ENCODE measurements at regions not wholly inside any gene's neighbourhood (a gene's known extent, or its start where the extent isn't known, plus 50 kb on each side); places are given as distances from the start of the nearest gene placed in this dataset.

DNA sequence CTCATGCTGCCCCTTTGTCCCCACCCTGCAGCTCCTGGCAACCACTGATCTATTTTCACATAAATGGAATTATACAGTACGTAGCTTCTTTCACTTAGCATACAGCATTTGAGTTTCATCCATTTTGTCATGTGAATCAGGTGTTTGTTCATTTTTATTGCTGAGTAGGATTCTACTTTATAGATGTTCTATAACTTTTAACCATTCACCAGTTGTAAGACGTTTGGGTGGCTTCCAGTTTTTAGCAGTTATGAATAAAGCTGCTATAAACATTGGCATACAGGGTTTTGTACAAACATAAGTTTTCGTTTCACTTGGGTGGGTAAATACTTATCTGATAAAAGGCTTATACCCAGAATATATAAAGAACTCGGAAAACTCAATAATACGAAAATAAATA, 102.3 kb upstream of the KLHL13 start:
- H3K4me2 ChIP-seq (ENCODE audit: insufficient read depth in 1 of 2, low read depth in 2 of 2, low read length in 2 of 2): no peak overlapping the region
- H2BK120ac ChIP-seq (replicated peaks; ENCODE audit: low read depth, low read length): no peak overlapping the region
- no peak overlapping the region for H3K27ac ChIP-seq (ENCODE audit: low read depth, low read length)
- TF ChIP-seq KDM4A (IDR thresholded peaks at IDR 0.05; ENCODE audit: low read depth, low read length, severe bottlenecking) (no peak), SIX5 (IDR thresholded peaks at IDR 0.05; ENCODE audit: low read depth, low read length) (no peak), BCL11A (IDR thresholded peaks at IDR 0.05; ENCODE audit: low read depth in 2 of 2, low read length in 2 of 2) (no peak), EP300 (IDR thresholded peaks at IDR 0.05; ENCODE audit: borderline replicate concordance in 1 of 2, low read depth in 2 of 2, low read length in 2 of 2) (no peak)
- H3K23ac ChIP-seq (ENCODE audit: insufficient read length): no peak overlapping the region
- no peak for DNase-seq (ENCODE audit: low read depth in 1 of 2, low spot score in 2 of 2)
- no peaks in the 10 kb centered on the region for H3K9me3 ChIP-seq (ENCODE audit: insufficient read depth in 2 of 2, low read depth in 1 of 2, low read length in 1 of 2)
- ChIA-PET POLR2A (ENCODE audit: partially characterized antibody) (no interaction called here), CTCF (ENCODE audit: partially characterized antibody) (no interaction called here)
- no peak overlapping the region for H2AK5ac ChIP-seq (ENCODE audit: low read depth, low read length)
- no peak overlapping the region for H3K9ac ChIP-seq (replicated peaks in 1 of 4; ENCODE audit: extremely low read depth in 1 of 4, low read depth in 3 of 4, low read length in 3 of 4)
- H2BK15ac ChIP-seq (ENCODE audit: low read length): no peak overlapping the region
- H3K27me3 ChIP-seq (replicated peaks in 1 of 4; ENCODE audit: control insufficient read depth in 3 of 4, extremely low read depth in 1 of 4, insufficient read depth in 3 of 4, low read length in 3 of 4): no peaks in the 10 kb centered on the region
- FAIRE-seq: no peak
- H2BK5ac ChIP-seq (ENCODE audit: low read depth, low read length): no peak overlapping the region
- WGBS, 2 experiments (ENCODE audit: extremely low coverage in 1 of 2, insufficient coverage in 1 of 2, insufficient read length in 1 of 2, insufficient replicate concordance in 2 of 2, low coverage in 1 of 2, low lambda C conversion rate in 2 of 2, missing lambda C conversion rate in 1 of 2): 87% methylated on average over 5 of the region's 5 CpGs; no CpG with 5 or more reads in 1 of the 2 experiments
- no peak overlapping the region for H2AFZ ChIP-seq (ENCODE audit: low read length)
- H3K4me1 ChIP-seq (replicated peaks in 1 of 4; ENCODE audit: control insufficient read depth in 3 of 4, insufficient read depth in 4 of 4, low read length in 3 of 4): no peaks in the 10 kb centered on the region
- no peak overlapping the region for H3K18ac ChIP-seq (ENCODE audit: extremely low read depth, low read length)
- no peak overlapping the region for H2BK20ac ChIP-seq (ENCODE audit: low read length)
- no peaks in the 10 kb centered on the region for H3K79me1 ChIP-seq (ENCODE audit: low read depth, low read length)
- H3K4me3 ChIP-seq (ENCODE audit: extremely low read depth in 1 of 4, insufficient read depth in 2 of 4, low read depth in 3 of 4, low read length in 4 of 4): no peak overlapping the region
- no peaks in the 10 kb centered on the region for H3K79me2 ChIP-seq (ENCODE audit: control insufficient read depth in 1 of 2, insufficient read depth in 2 of 2, low read length in 2 of 2)
- H2BK12ac ChIP-seq (ENCODE audit: low read depth, low read length): no peak overlapping the region
- H4K91ac ChIP-seq (replicated peaks; ENCODE audit: insufficient read length, low read length): no peak overlapping the region
- 0 out of 2 replicates have a peak, but pooled peaks cover 3% of the 10 kb centered on the region for H3K23me2 ChIP-seq (ENCODE audit: low read depth, low read length)
- no peaks in the 10 kb centered on the region for H3K36me3 ChIP-seq (ENCODE audit: control insufficient read depth in 2 of 4, insufficient read depth in 4 of 4, low read length in 3 of 4)
- no peak overlapping the region for H3K14ac ChIP-seq (ENCODE audit: insufficient read length)
- H4K20me1 ChIP-seq (replicated peaks in 1 of 2; ENCODE audit: control insufficient read depth in 1 of 2, insufficient read depth in 2 of 2, low read length in 2 of 2): peaks cover 0 to 1% of the 10 kb centered on the region in 2 experiments
- no peak overlapping the region for H3K4ac ChIP-seq (replicated peaks; ENCODE audit: insufficient read length, low read depth, low read length)
- no peak overlapping the region for H4K8ac ChIP-seq (ENCODE audit: extremely low read depth, insufficient read depth, low read length)
- H4K5ac ChIP-seq (ENCODE audit: insufficient read length, low read depth, low read length): no peak overlapping the region
- no peak overlapping the region for H3K56ac ChIP-seq (replicated peaks; ENCODE audit: insufficient read length, low read depth, low read length)

Measured in H1 (cell line).